B cell (primary cell): ENCODE measurements at regions not wholly inside any gene's neighbourhood (a gene's known extent, or its start where the extent isn't known, plus 50 kb on each side); places are given as distances from the start of the nearest gene placed in this dataset.

Experiments
- ATAC-seq: fragments of 200-7000 bp; cut with Tn5 transposase; one replicate; pipeline ENCODE4 v1.10.0; 2021; ENCODE audit warnings: low read depth, mild to moderate bottlenecking, moderate number of reproducible peaks, moderate library complexity
- CTCF ChIA-PET: fragments of 350-600 bp; sonication (Branson Sonifier 250); formaldehyde crosslinking; loops from one replicate; lab custom pipeline; 2021; ENCODE audit warnings: antibody characterized with exemption, inconsistent platforms; lab: Charles Lee
- POLR2A ChIA-PET: fragments of 350-600 bp; sonication (Branson Sonifier 250); formaldehyde crosslinking; loops from one replicate; lab custom pipeline; 2021; ENCODE audit warnings: antibody characterized with exemption; lab: Charles Lee
- DNase-seq: peaks from one replicate; pipeline ENCODE4 v3.0.0; 2013
- H2AFZ ChIP-seq: 2 replicates; pipeline ENCODE4 v1.6.1; 2012; ENCODE audit warnings: mild to moderate bottlenecking, low read depth, low read length; ENCODE audit not compliant: insufficient read depth, poor library complexity, severe bottlenecking
- H3K27ac ChIP-seq, 2 donors: 1 replicate in 1 of 2; 2 replicates in 1 of 2; pipeline ENCODE4 v1.5.1; 2012 to 2013; ENCODE audit warnings: low read length in 2 of 2, mild to moderate bottlenecking in 2 of 2, moderate library complexity in 1 of 2
- H3K27me3 ChIP-seq, 4 experiments: fragments of 200-600 bp in 1 of 4; sonication (generic) in 1 of 4; replicated peaks in 1 of 4; 1 replicate in 2 of 4; 2 replicates in 2 of 4; pipeline versions ENCODE4 v1.6.1 to v1.7.0; 2013 to 2016; ENCODE audit warnings: low read length in 3 of 4, mild to moderate bottlenecking in 2 of 4, mixed read lengths in 1 of 4, moderate library complexity in 1 of 4; ENCODE audit not compliant: insufficient read depth in 4 of 4, control insufficient read depth in 3 of 4; ENCODE audit errors: control extremely low read depth in 1 of 4
- H3K36me3 ChIP-seq, 2 experiments: replicated peaks in 1 of 2; 1 replicate in 1 of 2; 2 replicates in 1 of 2; pipeline versions ENCODE4 v1.6.1 to v1.7.1; 2013; ENCODE audit warnings: low read length in 1 of 2; ENCODE audit not compliant: insufficient read depth in 2 of 2, control insufficient read depth in 1 of 2; ENCODE audit errors: control extremely low read depth in 1 of 2, extremely low read depth in 1 of 2
- H3K4me1 ChIP-seq, 2 donors: fragments of 200-600 bp in 1 of 2; sonication (generic) in 1 of 2; 1 replicate in 1 of 2; 2 replicates in 1 of 2; pipeline versions ENCODE4 v1.5.1 to v1.6.1; 2013 to 2017; ENCODE audit warnings: low read length in 2 of 2; ENCODE audit not compliant: control insufficient read depth in 2 of 2, insufficient read depth in 2 of 2
- H3K4me2 ChIP-seq: replicated peaks from 2 replicates; pipeline ENCODE3; 2012; ENCODE audit warnings: mild to moderate bottlenecking, low read depth, low read length; ENCODE audit not compliant: poor library complexity, severe bottlenecking
- H3K4me3 ChIP-seq, 5 experiments: fragments of 200-600 bp in 1 of 5; sonication (generic) in 1 of 5; 1 replicate in 3 of 5; 2 replicates in 2 of 5; pipeline versions ENCODE4 v1.5.1 to v1.7.0; 2011 to 2016; ENCODE audit warnings: low read length in 4 of 5, mild to moderate bottlenecking in 4 of 5, low read depth in 2 of 5, control low read depth in 1 of 5, moderate library complexity in 1 of 5; ENCODE audit not compliant: insufficient read depth in 1 of 5; ENCODE audit errors: control extremely low read depth in 1 of 5, extremely low read depth in 1 of 5
- H3K79me2 ChIP-seq: fragments of 200-600 bp; sonication (generic); one replicate; pipeline ENCODE4 v1.6.0; 2016; ENCODE audit warnings: low read length; ENCODE audit not compliant: control insufficient read depth, insufficient read depth
- H3K9ac ChIP-seq: fragments of 200-600 bp; sonication (generic); 2 replicates; pipeline ENCODE4 v1.6.1; 2017; ENCODE audit warnings: mild to moderate bottlenecking, low read length, moderate library complexity
- H3K9me3 ChIP-seq, 3 donors: one replicate each; pipeline versions ENCODE4 v1.6.1 to v1.7.1; 2013; ENCODE audit warnings: low read length in 2 of 3; ENCODE audit not compliant: control insufficient read depth in 2 of 3, insufficient read depth in 1 of 3; ENCODE audit errors: control extremely low read depth in 1 of 3
- H4K20me1 ChIP-seq: 2 replicates; pipeline ENCODE4 v1.6.0; 2012; ENCODE audit warnings: mild to moderate bottlenecking, low read length; ENCODE audit not compliant: insufficient read depth, control insufficient read depth, poor library complexity, severe bottlenecking
- H3K27ac Mint-ChIP-seq: one replicate; pipeline ENCODE4 v1.8.0; 2021; ENCODE audit warnings: mixed read lengths
- H3K27me3 Mint-ChIP-seq: one replicate; pipeline ENCODE4 v1.8.0; 2021; ENCODE audit warnings: mixed read lengths
- H3K4me1 Mint-ChIP-seq: one replicate; pipeline ENCODE4 v1.8.0; 2021; ENCODE audit warnings: mixed read lengths
- H3K4me3 Mint-ChIP-seq: one replicate; pipeline ENCODE4 v1.8.0; 2021; ENCODE audit warnings: mixed read lengths
- H3K9me3 Mint-ChIP-seq: one replicate; pipeline ENCODE4 v1.8.0; 2022; ENCODE audit warnings: mixed read lengths; ENCODE audit not compliant: insufficient read depth
- EZH2 ChIP-seq: IDR thresholded peaks from 2 replicates; pipeline ENCODE4 v1.6.1; 2012; ENCODE audit warnings: borderline replicate concordance, low read depth, mild to moderate bottlenecking, moderate library complexity, low read length; ENCODE audit not compliant: insufficient read depth, poor library complexity, severe bottlenecking
- WGBS: methylation state at CpG from one replicate; pipeline ENCODE4 v1.1.5; 2013; ENCODE audit warnings: missing lambda C conversion rate; ENCODE audit not compliant: insufficient coverage; 5-methylcytosine and 5-hydroxymethylcytosine counted together
- intact Hi-C: fragments of 100-400 bp; cut with micrococcal nuclease; formaldehyde crosslinking; loops from one replicate; pipeline ENCODE4 v1.10.0; 2022
- TF ChIP-seq, protein P1 (sequence below): fragments of 200-600 bp; IDR thresholded peaks from one replicate; pipeline ENCODE4 v1.8.0; 2022; ENCODE audit warnings: antibody characterized with exemption, mild to moderate bottlenecking

DNA sequence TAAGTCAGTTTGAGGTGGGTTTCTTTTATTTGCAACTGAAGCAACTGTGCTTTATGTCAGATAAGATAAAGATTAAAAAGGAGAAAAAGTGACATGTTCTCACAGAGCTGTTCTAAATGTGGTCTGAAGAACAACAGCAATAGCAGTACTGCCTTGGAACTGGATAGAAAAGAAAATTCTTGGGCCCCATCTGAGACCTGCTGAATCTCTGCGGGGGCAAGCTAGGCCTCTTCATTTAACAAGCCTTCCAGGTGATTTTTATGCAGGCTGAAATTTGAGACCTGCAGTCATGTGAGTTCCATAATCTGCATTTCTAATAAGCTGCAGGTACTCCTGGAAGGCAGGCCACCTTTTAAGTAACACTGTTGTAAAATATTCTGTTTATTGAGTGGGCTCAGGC is 91.4 kb upstream of the CTSC start:
- Mint-ChIP-seq H3K4me3 (no peak overlapping the region), H3K9me3 (no peaks in the 10 kb centered on the region), H3K27ac (no peak overlapping the region), H3K4me1 (no peaks in the 10 kb centered on the region), H3K27me3 (no peaks in the 10 kb centered on the region)
- no peak overlapping the region for H3K4me3 ChIP-seq
- peaks cover 0 to 5% (median 0%) of the 10 kb centered on the region in 3 donors for H3K9me3 ChIP-seq
- no peak overlapping the region for H3K4me2 ChIP-seq
- H3K79me2 ChIP-seq, result no peaks in the 10 kb centered on the region
- TF ChIP-seq, protein P1, sequence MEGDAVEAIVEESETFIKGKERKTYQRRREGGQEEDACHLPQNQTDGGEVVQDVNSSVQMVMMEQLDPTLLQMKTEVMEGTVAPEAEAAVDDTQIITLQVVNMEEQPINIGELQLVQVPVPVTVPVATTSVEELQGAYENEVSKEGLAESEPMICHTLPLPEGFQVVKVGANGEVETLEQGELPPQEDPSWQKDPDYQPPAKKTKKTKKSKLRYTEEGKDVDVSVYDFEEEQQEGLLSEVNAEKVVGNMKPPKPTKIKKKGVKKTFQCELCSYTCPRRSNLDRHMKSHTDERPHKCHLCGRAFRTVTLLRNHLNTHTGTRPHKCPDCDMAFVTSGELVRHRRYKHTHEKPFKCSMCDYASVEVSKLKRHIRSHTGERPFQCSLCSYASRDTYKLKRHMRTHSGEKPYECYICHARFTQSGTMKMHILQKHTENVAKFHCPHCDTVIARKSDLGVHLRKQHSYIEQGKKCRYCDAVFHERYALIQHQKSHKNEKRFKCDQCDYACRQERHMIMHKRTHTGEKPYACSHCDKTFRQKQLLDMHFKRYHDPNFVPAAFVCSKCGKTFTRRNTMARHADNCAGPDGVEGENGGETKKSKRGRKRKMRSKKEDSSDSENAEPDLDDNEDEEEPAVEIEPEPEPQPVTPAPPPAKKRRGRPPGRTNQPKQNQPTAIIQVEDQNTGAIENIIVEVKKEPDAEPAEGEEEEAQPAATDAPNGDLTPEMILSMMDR, result no peak
- TF ChIP-seq EZH2, result no peak
- ChIA-PET CTCF (no interaction called here), POLR2A (no interaction called here)
- intact Hi-C loops, result no loop called here
- H3K4me1 ChIP-seq, result no peaks in the 10 kb centered on the region
- WGBS, result 89% methylated on average over 1 of the region's 1 CpG
- no peak overlapping the region for H3K27ac ChIP-seq
- H3K27me3 ChIP-seq, result no peaks in the 10 kb centered on the region
- no peaks in the 10 kb centered on the region for H3K36me3 ChIP-seq
- H2AFZ ChIP-seq, result no peak overlapping the region
- H3K9ac ChIP-seq, result no peak overlapping the region
- no peaks in the 10 kb centered on the region for H4K20me1 ChIP-seq
- no peak for DNase-seq
- no peak for ATAC-seq

DNA sequence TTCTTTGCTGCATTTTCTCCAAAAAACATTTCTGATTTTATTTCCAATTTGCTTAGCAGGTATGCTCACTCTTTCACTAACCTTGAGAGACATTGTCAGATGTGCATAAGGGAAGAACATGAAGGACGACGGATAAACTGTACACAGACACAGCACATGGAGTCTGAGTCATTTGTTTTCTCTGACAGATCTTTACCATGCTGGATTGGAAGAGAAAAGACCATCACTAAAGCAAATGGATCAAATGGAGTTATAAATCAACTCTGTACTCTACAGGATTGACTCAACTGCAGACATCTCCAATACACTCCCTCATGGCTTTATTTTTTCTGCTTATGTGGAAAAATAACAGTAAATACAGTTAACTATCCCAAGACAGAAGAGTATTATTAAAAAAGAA is 90.2 kb upstream of the CTSC start:
- no peak overlapping the region for H3K9ac ChIP-seq
- H3K27me3 ChIP-seq, result no peaks in the 10 kb centered on the region
- H3K4me1 Mint-ChIP-seq, result no peaks in the 10 kb centered on the region
- no peaks in the 10 kb centered on the region for H3K4me1 ChIP-seq
- no peaks in the 10 kb centered on the region for H3K27me3 Mint-ChIP-seq
- no peaks in the 10 kb centered on the region for H3K79me2 ChIP-seq
- H3K4me3 ChIP-seq, result no peak overlapping the region
- H3K9me3 ChIP-seq, result no peaks in the 10 kb centered on the region
- no peak overlapping the region for H3K27ac Mint-ChIP-seq
- H3K4me3 Mint-ChIP-seq, result no peak overlapping the region
- ChIA-PET CTCF (no interaction called here), POLR2A (no interaction called here)
- no peak for DNase-seq
- TF ChIP-seq, protein P1, result no peak
- no peak for TF ChIP-seq EZH2
- no peaks in the 10 kb centered on the region for H3K9me3 Mint-ChIP-seq
- ATAC-seq, result no peak
- no peaks in the 10 kb centered on the region for H4K20me1 ChIP-seq
- H3K27ac ChIP-seq, result no peak overlapping the region
- intact Hi-C loops, result no loop called here
- no peaks in the 10 kb centered on the region for H3K36me3 ChIP-seq
- H3K4me2 ChIP-seq, result no peak overlapping the region
- WGBS, result 90% methylated on average over 2 of the region's 2 CpGs
- no peak overlapping the region for H2AFZ ChIP-seq
